ENCODE measurements at regions not wholly inside any gene's neighbourhood (a gene's known extent, or its start where the extent isn't known, plus 50 kb on each side); places are given as distances from the start of the nearest gene placed in this dataset.

GRCh38 chr7:57769131-57769530, 319.2 kb downstream of the ZNF716 start:
- no peak overlapping the region for H3K27ac Mint-ChIP-seq
- no peak for DNase-seq
- H3K9me3 Mint-ChIP-seq, result peaks cover 84 to 91% of the 10 kb centered on the region in 2 experiments
- H3K4ac ChIP-seq (ENCODE audit: low read depth, low read length), result no peak overlapping the region
- no peak overlapping the region for H4K91ac ChIP-seq (ENCODE audit: insufficient read length, low read depth, low read length)
- H3K79me1 ChIP-seq (ENCODE audit: insufficient read depth, low read depth, low read length, poor library complexity, severe bottlenecking), result no peaks in the 10 kb centered on the region
- no peak overlapping the region for H2AFZ ChIP-seq (ENCODE audit: low read length)
- H3K14ac ChIP-seq (ENCODE audit: insufficient read depth, low read length), result no peak overlapping the region
- no peak overlapping the region for H2BK15ac ChIP-seq (ENCODE audit: low read depth, low read length)
- H3K18ac ChIP-seq (ENCODE audit: insufficient read length, low read depth, low read length), result no peak overlapping the region
- no peak overlapping the region for H2BK20ac ChIP-seq (ENCODE audit: low read depth, low read length, poor library complexity, severe bottlenecking)
- no peaks in the 10 kb centered on the region for H3K27me3 ChIP-seq (ENCODE audit: insufficient read depth, low read length)
- H3K9me3 ChIP-seq (ENCODE audit: control insufficient read depth, low read depth, low read length), result peaks cover 67% of the 10 kb centered on the region
- no peaks in the 10 kb centered on the region for H3K79me2 ChIP-seq (ENCODE audit: insufficient read depth, low read length)
- TF ChIP-seq CTCF (conservative IDR thresholded peaks at IDR 0.05), result no peak
- no peak overlapping the region for H3K56ac ChIP-seq (ENCODE audit: insufficient read length, low read depth, low read length)
- H3K27ac ChIP-seq (ENCODE audit: insufficient read length, low read depth, low read length), result no peak overlapping the region
- no peak overlapping the region for H3K23ac ChIP-seq (ENCODE audit: insufficient read length, low read depth, low read length)
- no peak overlapping the region for H4K5ac ChIP-seq (ENCODE audit: insufficient read length, low read depth, low read length)
- no CpG with 5 or more reads among the region's 5 CpGs for WGBS (ENCODE audit: extremely low coverage, insufficient read length, low lambda C conversion rate)
- H2BK5ac ChIP-seq (ENCODE audit: insufficient read length, low read length), result no peak overlapping the region
- no peaks in the 10 kb centered on the region for H3K4me1 ChIP-seq (ENCODE audit: insufficient read depth, low read length)
- H3K23me2 ChIP-seq (ENCODE audit: insufficient read length, low read depth, low read length, poor library complexity, severe bottlenecking), result no peaks in the 10 kb centered on the region
- peaks cover 2% of the 10 kb centered on the region; the same call in 1 of the 2 replicates for H3K27me3 Mint-ChIP-seq (ENCODE audit: low read depth)
- no peak overlapping the region for H3K4me3 Mint-ChIP-seq
- no peaks in the 10 kb centered on the region for H4K20me1 ChIP-seq (ENCODE audit: control insufficient read depth, insufficient read depth, insufficient read length)
- no peak overlapping the region for H3K4me2 ChIP-seq (ENCODE audit: insufficient read depth, insufficient read length, low read length)
- no peak overlapping the region for H3T11ph ChIP-seq (ENCODE audit: low read length)
- H2BK12ac ChIP-seq (ENCODE audit: insufficient read length, low read depth, low read length), result no peak overlapping the region
- no peaks in the 10 kb centered on the region for H3K4me1 Mint-ChIP-seq
- no peak overlapping the region for H3K9ac ChIP-seq (ENCODE audit: extremely low read depth, insufficient read length, low read length)
- no peak overlapping the region for H4K8ac ChIP-seq (replicated peaks; ENCODE audit: insufficient read length, low read depth, low read length)
- H3K36me3 Mint-ChIP-seq (ENCODE audit: insufficient read depth in 1 of 3, low read depth in 3 of 3), result peaks cover 24 to 26% (median 26%) of the 10 kb centered on the region in 3 experiments
- no peak overlapping the region for H2BK120ac ChIP-seq (ENCODE audit: low read depth, low read length, poor library complexity, severe bottlenecking)
- H2AK5ac ChIP-seq (ENCODE audit: insufficient read length, low read length), result no peak overlapping the region

Measured in H9 (cell line).